Muscle layer of duodenum (tissue), 2 donors: ENCODE measurements at regions not wholly inside any gene's neighbourhood (a gene's known extent, or its start where the extent isn't known, plus 50 kb on each side); places are given as distances from the start of the nearest gene placed in this dataset.

Source experiments
- H3K27ac ChIP-seq: one replicate; pipeline ENCODE4 v1.7.0; 2013; ENCODE audit warnings: mild to moderate bottlenecking, low read length
- H3K27me3 ChIP-seq: one replicate; pipeline ENCODE4 v1.7.0; 2013; ENCODE audit warnings: low read depth, mild to moderate bottlenecking, control low read depth, low read length
- H3K36me3 ChIP-seq, 2 donors: one replicate each; pipeline ENCODE4 v1.7.0; 2013; ENCODE audit warnings: low read length in 2 of 2, control low read depth in 1 of 2, mild to moderate bottlenecking in 1 of 2; ENCODE audit not compliant: insufficient read depth in 2 of 2, control insufficient read depth in 1 of 2
- H3K4me1 ChIP-seq, 2 donors: one replicate each; pipeline ENCODE4 v1.7.0; 2013; ENCODE audit warnings: low read length in 2 of 2, mild to moderate bottlenecking in 2 of 2, control low read depth in 1 of 2, moderate library complexity in 1 of 2; ENCODE audit not compliant: insufficient read depth in 2 of 2, control insufficient read depth in 1 of 2
- H3K4me3 ChIP-seq, 2 donors: one replicate each; pipeline ENCODE4 v1.7.0; 2013; ENCODE audit warnings: low read length in 2 of 2, low read depth in 1 of 2, mild to moderate bottlenecking in 1 of 2
- H3K9me3 ChIP-seq, 2 donors: one replicate each; pipeline ENCODE4 v1.7.0; 2013; ENCODE audit warnings: low read length in 2 of 2, control low read depth in 1 of 2, mild to moderate bottlenecking in 1 of 2; ENCODE audit not compliant: control insufficient read depth in 1 of 2
- donor health status: healthy.

- no peaks in the 10 kb centered on the region for H3K36me3 ChIP-seq
- H3K4me1 ChIP-seq, result no peaks in the 10 kb centered on the region
- no peak overlapping the region for H3K4me3 ChIP-seq
- H3K27me3 ChIP-seq, result no peaks in the 10 kb centered on the region
- H3K27ac ChIP-seq, result no peak overlapping the region
- H3K9me3 ChIP-seq, result peaks cover 5 to 56% of the 10 kb centered on the region in 2 donors
Observed at GRCh38 chr15:25224396-25224795, 214.4 kb downstream of the UBE3A start.

GRCh38 chr15:25226360-25226759, 212.5 kb downstream of the UBE3A start:
- no peaks in the 10 kb centered on the region for H3K27me3 ChIP-seq
- H3K27ac ChIP-seq, result no peak overlapping the region
- no peak overlapping the region for H3K4me3 ChIP-seq
- H3K36me3 ChIP-seq, result no peaks in the 10 kb centered on the region
- H3K4me1 ChIP-seq, result no peaks in the 10 kb centered on the region
- H3K9me3 ChIP-seq, result peaks cover 5 to 55% of the 10 kb centered on the region in 2 donors

DNA sequence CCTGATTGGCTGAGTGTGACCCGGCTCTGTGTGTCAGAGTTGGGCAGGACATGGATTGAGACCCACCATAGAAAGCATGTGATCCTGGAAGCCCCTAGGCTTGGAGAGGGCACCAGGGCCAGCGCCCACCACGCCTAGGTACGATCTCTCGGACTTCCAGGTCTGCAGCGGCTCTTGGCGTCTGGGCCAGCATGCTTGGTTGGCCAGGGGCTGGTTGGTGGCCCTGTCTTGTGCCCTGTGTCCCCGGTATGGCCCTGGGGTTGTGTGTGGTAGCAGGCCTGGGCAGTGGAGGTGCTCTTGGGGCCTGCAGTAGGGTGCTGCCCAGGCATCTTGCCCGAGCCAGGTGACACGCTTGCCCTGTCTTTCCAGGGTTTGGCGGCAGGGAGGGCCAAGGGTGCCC, 210.6 kb downstream of the UBE3A start:
- H3K4me1 ChIP-seq, result no peaks in the 10 kb centered on the region
- no peaks in the 10 kb centered on the region for H3K27me3 ChIP-seq
- no peak overlapping the region for H3K27ac ChIP-seq
- no peaks in the 10 kb centered on the region for H3K36me3 ChIP-seq
- H3K9me3 ChIP-seq, result peaks cover 5 to 45% of the 10 kb centered on the region in 2 donors
- no peak overlapping the region for H3K4me3 ChIP-seq

DNA sequence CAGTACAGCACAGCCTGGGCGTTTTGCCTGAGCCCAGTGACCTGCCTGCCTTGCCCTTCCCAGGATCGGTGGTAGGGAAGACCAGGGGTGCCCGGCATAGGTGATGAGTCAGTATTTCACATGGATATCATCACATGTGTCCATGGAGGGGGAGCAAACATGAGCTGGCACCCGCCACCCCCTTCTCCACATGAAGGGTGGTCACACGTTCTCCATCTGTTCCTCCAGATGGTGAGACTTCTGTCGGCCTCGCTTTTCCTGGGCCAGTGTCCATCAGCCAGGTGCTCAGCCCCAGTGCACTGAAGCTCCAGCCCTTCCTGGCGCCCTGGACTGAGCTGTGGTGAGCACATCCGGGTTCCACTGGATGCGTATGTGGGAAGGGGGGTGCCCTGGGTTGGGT, 208.4 kb downstream of the UBE3A start:
- no peaks in the 10 kb centered on the region for H3K27me3 ChIP-seq
- no peaks in the 10 kb centered on the region for H3K36me3 ChIP-seq
- H3K4me1 ChIP-seq, result no peaks in the 10 kb centered on the region
- no peak overlapping the region for H3K27ac ChIP-seq
- peaks cover 0 to 43% of the 10 kb centered on the region in 2 donors for H3K9me3 ChIP-seq
- no peak overlapping the region for H3K4me3 ChIP-seq

DNA sequence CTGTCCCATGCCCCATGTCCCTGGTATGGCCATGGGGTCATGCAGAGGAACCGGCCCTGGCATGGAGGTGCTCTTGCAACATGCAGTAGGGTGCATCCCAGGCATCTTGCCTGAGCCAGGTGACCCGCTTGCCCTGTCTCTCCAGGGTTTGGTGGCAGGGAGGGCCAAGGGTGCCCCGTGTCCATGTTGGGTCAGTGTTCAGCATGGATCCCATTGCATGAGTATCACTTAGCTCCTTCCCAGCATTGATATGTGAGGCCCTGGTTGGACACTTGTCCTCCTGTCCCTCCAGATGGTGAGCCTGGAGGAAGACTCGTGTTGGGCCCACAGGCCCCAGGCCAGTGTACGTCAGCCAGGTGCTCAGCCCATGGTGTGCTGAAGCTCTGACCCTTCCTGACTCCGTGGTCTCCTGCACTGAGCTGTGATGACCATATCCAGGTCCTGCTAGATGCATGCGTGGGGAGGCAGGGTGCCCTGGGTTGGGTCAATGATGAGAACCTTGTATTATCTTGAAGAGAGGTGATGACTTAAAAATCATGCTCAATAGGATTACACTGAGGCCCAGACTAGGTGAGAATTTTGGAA, 205.0 kb downstream of the UBE3A start:
- H3K9me3 ChIP-seq, result peaks cover 0 to 29% of the 10 kb centered on the region in 2 donors

GRCh38 chr15:25234831-25235230, 204.0 kb downstream of the UBE3A start:
- Histone ChIP-seq H3K4me1 (no peaks in the 10 kb centered on the region), H3K9me3 (peaks cover 0 to 26% of the 10 kb centered on the region in 2 donors), H3K27ac (no peak overlapping the region)

More for the DNA sequence above, 205.0 kb downstream of the UBE3A start:
- H3K27me3 ChIP-seq, result no peaks in the 10 kb centered on the region
- H3K4me3 ChIP-seq, result peak overlapping the region in 1 of 2 donors; percentile 10
- H3K36me3 ChIP-seq, result no peaks in the 10 kb centered on the region
- no peak overlapping the region for H3K27ac ChIP-seq
- no peaks in the 10 kb centered on the region for H3K4me1 ChIP-seq

GRCh38 chr15:25235391-25235790, 203.4 kb downstream of the UBE3A start:
- Histone ChIP-seq H3K27me3 (no peaks in the 10 kb centered on the region), H3K4me3 (peak overlapping the region in 1 of 2 donors; percentile 17), H3K9me3 (peaks cover 0 to 20% of the 10 kb centered on the region in 2 donors), H3K36me3 (no peaks in the 10 kb centered on the region), H3K27ac (no peak overlapping the region), H3K4me1 (no peaks in the 10 kb centered on the region)

More at GRCh38 chr15:25234831-25235230, 204.0 kb downstream of the UBE3A start:
- Histone ChIP-seq H3K4me3 (no peak overlapping the region), H3K36me3 (no peaks in the 10 kb centered on the region), H3K27me3 (no peaks in the 10 kb centered on the region)

DNA sequence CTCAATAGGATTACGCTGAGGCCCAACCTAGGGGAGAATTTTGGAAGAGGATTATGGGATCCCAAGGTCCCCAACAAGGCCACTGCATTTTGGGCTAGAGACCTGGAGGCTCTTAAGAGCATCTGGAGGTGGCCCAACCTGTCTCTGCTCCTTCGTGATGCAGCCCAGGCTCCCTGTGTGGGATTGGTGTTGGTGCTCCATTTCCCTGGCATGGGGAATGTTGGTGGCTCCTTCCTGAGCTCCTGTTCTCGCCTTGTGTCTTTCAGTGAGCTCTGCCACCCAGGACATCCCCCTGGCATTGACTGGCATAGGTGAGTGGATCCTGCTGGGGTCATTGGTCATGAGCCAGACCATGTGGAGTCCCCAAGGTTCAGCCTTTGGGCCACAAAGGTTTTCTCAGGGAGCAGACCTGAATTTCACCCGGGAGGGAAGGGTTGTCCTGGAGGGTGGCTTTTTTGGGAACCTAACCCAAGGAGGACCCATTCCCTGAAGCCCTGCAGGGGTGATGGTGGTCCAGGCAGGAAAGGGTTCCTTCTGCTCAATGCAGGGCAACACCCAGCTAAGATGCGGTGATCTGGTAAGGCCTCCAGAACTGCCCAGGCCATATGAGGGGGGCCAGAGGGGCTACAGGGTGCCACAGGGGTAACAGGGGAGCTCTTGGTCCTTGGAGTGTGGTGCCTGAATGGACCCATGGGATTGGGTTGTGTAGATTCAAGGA, 202.5 kb downstream of the UBE3A start:
- Histone ChIP-seq H3K9me3 (peaks cover 0 to 26% of the 10 kb centered on the region in 2 donors), H3K27me3 (no peaks in the 10 kb centered on the region), H3K4me3 (peak overlapping the region in 1 of 2 donors; percentile 17), H3K4me1 (no peaks in the 10 kb centered on the region), H3K36me3 (no peaks in the 10 kb centered on the region), H3K27ac (no peak overlapping the region)

GRCh38 chr15:25236861-25237155, 202.0 kb downstream of the UBE3A start:
- Histone ChIP-seq H3K27me3 (no peaks in the 10 kb centered on the region), H3K36me3 (no peaks in the 10 kb centered on the region), H3K27ac (no peak overlapping the region), H3K4me3 (no peak overlapping the region), H3K9me3 (peaks cover 0 to 25% of the 10 kb centered on the region in 2 donors), H3K4me1 (no peaks in the 10 kb centered on the region)

GRCh38 chr15:25237291-25237978, 201.4 kb downstream of the UBE3A start:
- Histone ChIP-seq H3K36me3 (no peaks in the 10 kb centered on the region), H3K27ac (no peak overlapping the region), H3K4me1 (no peaks in the 10 kb centered on the region), H3K4me3 (no peak overlapping the region), H3K27me3 (no peaks in the 10 kb centered on the region), H3K9me3 (peaks cover 0 to 23% of the 10 kb centered on the region in 2 donors)

- Histone ChIP-seq H3K4me1 (no peaks in the 10 kb centered on the region), H3K4me3 (no peak overlapping the region), H3K9me3 (peaks cover 0 to 27% of the 10 kb centered on the region in 2 donors), H3K36me3 (no peaks in the 10 kb centered on the region), H3K27ac (no peak overlapping the region), H3K27me3 (no peaks in the 10 kb centered on the region)
Observed at GRCh38 chr15:25238126-25238525, 200.7 kb downstream of the UBE3A start.
